Keratinocyte (primary cell): ENCODE measurements at regions not wholly inside any gene's neighbourhood (a gene's known extent, or its start where the extent isn't known, plus 50 kb on each side); places are given as distances from the start of the nearest gene placed in this dataset.

Experiments used
- DNase-seq: peaks from one replicate; pipeline ENCODE4 v3.0.0-alpha.2; 2011; ENCODE audit warnings: low read depth, missing footprints, low spot score
- FAIRE-seq: peaks from 2 replicates; lab custom pipeline; 2011; peaks lifted over from hg19 to GRCh38; lab: Jason Lieb, UNC
- H2AFZ ChIP-seq: 2 replicates; pipeline ENCODE4 v1.6.0; 2012; ENCODE audit warnings: low read length, control low read depth, inconsistent platforms; ENCODE audit not compliant: control insufficient read depth
- H3K27ac ChIP-seq: 2 replicates; pipeline ENCODE4 v1.5.1; 2011; ENCODE audit warnings: low read length; ENCODE audit not compliant: control insufficient read depth, insufficient read depth
- H3K27me3 ChIP-seq: 3 replicates; pipeline ENCODE4 v1.6.0; 2011; ENCODE audit warnings: low read length; ENCODE audit not compliant: control insufficient read depth, insufficient read depth; ENCODE audit errors: extremely low read depth
- H3K36me3 ChIP-seq, 2 experiments: 2 replicates in 1 of 2; 3 replicates in 1 of 2; pipeline ENCODE4 v1.5.1; 2011; ENCODE audit warnings: low read length in 2 of 2, mild to moderate bottlenecking in 1 of 2; ENCODE audit not compliant: control insufficient read depth in 2 of 2, insufficient read depth in 2 of 2; ENCODE audit errors: extremely low read depth in 1 of 2
- H3K4me1 ChIP-seq: 3 replicates; pipeline ENCODE4 v1.5.1; 2011; ENCODE audit warnings: low read length; ENCODE audit not compliant: control insufficient read depth, insufficient read depth; ENCODE audit errors: extremely low read depth
- H3K4me2 ChIP-seq: 3 replicates; pipeline ENCODE4 v1.6.0; 2011; ENCODE audit warnings: low read depth, low read length; ENCODE audit not compliant: control insufficient read depth, insufficient read depth; ENCODE audit errors: extremely low read depth
- H3K4me3 ChIP-seq, 3 experiments: fragments of 200-600 bp in 1 of 3; sonication (generic) in 1 of 3; 2 replicates in 2 of 3; 3 replicates in 1 of 3; pipeline ENCODE4 v1.5.1; 2011 to 2016; ENCODE audit warnings: low read length in 3 of 3, mild to moderate bottlenecking in 3 of 3, control low read depth in 2 of 3, inconsistent platforms in 1 of 3, low read depth in 1 of 3, mixed read lengths in 1 of 3, mixed run types in 1 of 3, moderate library complexity in 1 of 3; ENCODE audit not compliant: control insufficient read depth in 2 of 3, insufficient read depth in 2 of 3; ENCODE audit errors: extremely low read depth in 1 of 3
- H3K79me2 ChIP-seq: 2 replicates; pipeline ENCODE4 v1.6.0; 2012; ENCODE audit warnings: low read length; ENCODE audit not compliant: control insufficient read depth, insufficient read depth
- H3K9ac ChIP-seq: 3 replicates; pipeline ENCODE4 v1.6.0; 2011; ENCODE audit warnings: low read length; ENCODE audit not compliant: control insufficient read depth, insufficient read depth; ENCODE audit errors: extremely low read depth
- H3K9me1 ChIP-seq: 3 replicates; pipeline ENCODE4 v1.6.0; 2011; ENCODE audit warnings: low read length; ENCODE audit not compliant: control insufficient read depth, insufficient read depth; ENCODE audit errors: extremely low read depth
- H3K9me3 ChIP-seq: 2 replicates; pipeline ENCODE4 v1.5.1; 2012; ENCODE audit warnings: low read depth, low read length; ENCODE audit not compliant: control insufficient read depth
- H4K20me1 ChIP-seq: 3 replicates; pipeline ENCODE4 v1.6.0; 2011; ENCODE audit warnings: low read length; ENCODE audit not compliant: control insufficient read depth, insufficient read depth; ENCODE audit errors: extremely low read depth
- EZH2 ChIP-seq: IDR thresholded peaks from one replicate; pipeline ENCODE4 v1.6.1; 2012; ENCODE audit warnings: inconsistent platforms, mild to moderate bottlenecking, low read length, moderate library complexity
- dilution Hi-C: fragments of 300-500 bp; cut with MboI; formaldehyde crosslinking; loops from one replicate; pipeline ENCODE4 v1.7.0; 2020; ENCODE audit warnings: low sequenced_read_pairs; ENCODE audit not compliant: extremely low pct_ligation_motif_present
- TF ChIP-seq, protein P1 (sequence below), 3 experiments: IDR thresholded peaks in 1 of 3; conservative IDR thresholded peaks in 1 of 3; optimal IDR thresholded peaks in 1 of 3; 2 replicates in 2 of 3; 3 replicates in 1 of 3; pipeline versions ENCODE3 to v1.5.1; 2011; ENCODE audit warnings: low read length in 3 of 3, mild to moderate bottlenecking in 3 of 3, moderate library complexity in 2 of 3, control low read depth in 1 of 3, inconsistent platforms in 1 of 3; ENCODE audit not compliant: insufficient read depth in 2 of 3; ENCODE audit errors: extremely low read depth in 1 of 3

DNA sequence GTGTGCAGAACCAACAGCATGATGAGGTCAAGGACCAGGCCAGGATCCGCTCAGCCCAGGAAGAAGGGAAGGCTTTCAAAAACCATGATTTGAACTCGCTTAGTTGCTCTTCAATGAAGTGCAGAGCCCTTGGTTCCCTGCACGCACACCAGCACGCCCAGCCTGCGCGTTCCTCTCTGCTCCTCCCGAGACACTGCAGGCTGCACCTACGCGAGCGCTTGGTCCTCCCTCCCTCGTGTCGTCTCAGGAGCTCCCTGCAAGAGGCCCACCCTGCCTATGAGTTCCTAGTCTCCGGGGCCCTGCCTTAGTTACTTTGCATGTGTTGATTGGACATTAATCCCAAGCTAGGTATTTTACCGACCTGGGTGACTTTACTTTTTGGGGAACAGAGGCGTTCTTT lies 132.9 kb upstream of the TNRC6C start:
- Histone ChIP-seq H3K4me2 (no peak overlapping the region), H2AFZ (no peak overlapping the region), H3K9ac (no peak overlapping the region), H3K4me1 (no peaks in the 10 kb centered on the region), H3K36me3 (no peaks in the 10 kb centered on the region), H3K27ac (no peak overlapping the region), H3K9me3 (peaks cover 6% of the 10 kb centered on the region), H3K4me3 (no peak overlapping the region), H4K20me1 (no peaks in the 10 kb centered on the region), H3K9me1 (no peaks in the 10 kb centered on the region), H3K79me2 (no peaks in the 10 kb centered on the region), H3K27me3 (peaks cover 11% of the 10 kb centered on the region)
- DNase-seq, result no peak
- dilution Hi-C loops, result no loop called here
- no peak for FAIRE-seq
- TF ChIP-seq, protein P1, sequence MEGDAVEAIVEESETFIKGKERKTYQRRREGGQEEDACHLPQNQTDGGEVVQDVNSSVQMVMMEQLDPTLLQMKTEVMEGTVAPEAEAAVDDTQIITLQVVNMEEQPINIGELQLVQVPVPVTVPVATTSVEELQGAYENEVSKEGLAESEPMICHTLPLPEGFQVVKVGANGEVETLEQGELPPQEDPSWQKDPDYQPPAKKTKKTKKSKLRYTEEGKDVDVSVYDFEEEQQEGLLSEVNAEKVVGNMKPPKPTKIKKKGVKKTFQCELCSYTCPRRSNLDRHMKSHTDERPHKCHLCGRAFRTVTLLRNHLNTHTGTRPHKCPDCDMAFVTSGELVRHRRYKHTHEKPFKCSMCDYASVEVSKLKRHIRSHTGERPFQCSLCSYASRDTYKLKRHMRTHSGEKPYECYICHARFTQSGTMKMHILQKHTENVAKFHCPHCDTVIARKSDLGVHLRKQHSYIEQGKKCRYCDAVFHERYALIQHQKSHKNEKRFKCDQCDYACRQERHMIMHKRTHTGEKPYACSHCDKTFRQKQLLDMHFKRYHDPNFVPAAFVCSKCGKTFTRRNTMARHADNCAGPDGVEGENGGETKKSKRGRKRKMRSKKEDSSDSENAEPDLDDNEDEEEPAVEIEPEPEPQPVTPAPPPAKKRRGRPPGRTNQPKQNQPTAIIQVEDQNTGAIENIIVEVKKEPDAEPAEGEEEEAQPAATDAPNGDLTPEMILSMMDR (optimal IDR thresholded peaks at IDR 0.05 in 1 of 3, IDR thresholded peaks at IDR 0.05 in 1 of 3, conservative IDR thresholded peaks at IDR 0.05 in 1 of 3; ENCODE audit: extremely low read depth in 1 of 3, insufficient read depth in 2 of 3, low read length in 3 of 3), result no peak
- no peak for TF ChIP-seq EZH2

DNA sequence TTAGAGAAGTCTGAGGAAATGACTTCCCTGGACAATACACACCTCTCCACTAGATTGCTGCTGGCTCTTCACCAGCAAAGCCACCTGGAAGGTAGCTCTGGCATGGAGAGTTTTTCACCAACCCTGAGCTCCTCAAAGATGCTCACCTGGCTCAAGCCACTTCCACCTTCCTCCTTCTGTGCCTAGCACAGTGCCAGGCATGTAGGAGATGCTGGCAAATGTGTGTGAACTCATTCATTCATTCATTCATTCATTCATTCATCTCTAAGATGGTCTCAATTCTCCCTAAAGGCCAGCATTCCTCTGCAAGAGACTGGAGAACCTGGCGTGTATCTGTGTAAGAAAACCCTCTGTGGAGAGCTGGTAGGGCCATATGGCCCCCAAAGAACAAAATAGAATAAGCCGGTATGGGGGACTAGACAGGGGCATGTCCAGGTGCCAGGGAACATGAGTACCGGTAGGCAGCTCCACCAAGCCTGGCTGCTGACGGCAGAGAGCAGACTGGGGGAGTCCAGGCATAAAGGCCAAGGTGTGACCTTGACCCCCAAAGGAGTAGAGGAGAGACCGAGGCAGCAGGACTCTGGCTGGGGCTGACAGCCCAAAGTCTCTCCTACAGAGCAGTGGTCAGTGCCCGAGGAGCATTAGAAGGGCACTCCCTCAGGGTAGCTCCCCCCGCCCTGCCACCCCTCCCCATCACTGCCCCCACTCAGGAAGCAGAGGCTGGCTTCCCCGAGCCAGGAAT lies 132.2 kb upstream of the TNRC6C start:
- Histone ChIP-seq H3K9me3 (peaks cover 6% of the 10 kb centered on the region), H2AFZ (no peak overlapping the region), H3K9ac (no peak overlapping the region), H3K4me1 (no peaks in the 10 kb centered on the region), H3K27ac (no peak overlapping the region), H4K20me1 (no peaks in the 10 kb centered on the region), H3K4me2 (no peak overlapping the region), H3K9me1 (no peaks in the 10 kb centered on the region), H3K27me3 (peaks cover 11% of the 10 kb centered on the region), H3K4me3 (no peak overlapping the region), H3K36me3 (no peaks in the 10 kb centered on the region), H3K79me2 (no peaks in the 10 kb centered on the region)
- dilution Hi-C loops, result no loop called here
- FAIRE-seq (no peak), DNase-seq (no peak)
- no peak for TF ChIP-seq EZH2
- TF ChIP-seq, protein P1 (optimal IDR thresholded peaks at IDR 0.05 in 1 of 3, IDR thresholded peaks at IDR 0.05 in 1 of 3, conservative IDR thresholded peaks at IDR 0.05 in 1 of 3; ENCODE audit: extremely low read depth in 1 of 3, insufficient read depth in 2 of 3, low read length in 3 of 3), result no peak
